Activated naive CD4-positive, alpha-beta T cell treated with anti-CD3 and anti-CD28 coated beads, Interleukin-2, amount 50 U/mL, for 16 hours (primary cell): ENCODE measurements at regions not wholly inside any gene's neighbourhood (a gene's known extent, or its start where the extent isn't known, plus 50 kb on each side); places are given as distances from the start of the nearest gene placed in this dataset.

Experiments
- DNase-seq: peaks from one replicate; pipeline ENCODE4 v3.0.0-alpha.2; 2020

- DNase-seq: no peak
Measured at GRCh38 chr2:8574196-8575037, 107.4 kb upstream of the ID2 start.

- peak; percentile 39 for DNase-seq
Measured at GRCh38 chr2:8575038-8575833, 106.6 kb upstream of the ID2 start.

GRCh38 chr2:8575834-8576423 is 105.9 kb upstream of the ID2 start:
- no peak for DNase-seq

- DNase-seq: no peak
Measured at GRCh38 chr2:8576525-8577167, 105.2 kb upstream of the ID2 start.

- no peak for DNase-seq
Measured at GRCh38 chr2:8577573-8577972, 104.3 kb upstream of the ID2 start.

GRCh38 chr2:8578335-8579244 is 103.3 kb upstream of the ID2 start:
- DNase-seq: no peak

GRCh38 chr2:8579485-8580085 is 102.3 kb upstream of the ID2 start:
- DNase-seq: no peak

- DNase-seq: no peak
Measured at GRCh38 chr2:8580316-8581233, 101.3 kb upstream of the ID2 start.

GRCh38 chr2:8581234-8581561 is 100.7 kb upstream of the ID2 start:
- DNase-seq: no peak

- DNase-seq: no peak
Measured at GRCh38 chr2:8581601-8582041, 100.2 kb upstream of the ID2 start.

GRCh38 chr2:8582191-8582590 is 99.7 kb upstream of the ID2 start:
- DNase-seq: no peak

GRCh38 chr2:8582651-8583399 is 99.0 kb upstream of the ID2 start:
- DNase-seq: no peak

GRCh38 chr2:8583400-8584173 is 98.3 kb upstream of the ID2 start:
- DNase-seq: peak; percentile 76

GRCh38 chr2:8584174-8585066 is 97.4 kb upstream of the ID2 start:
- no peak for DNase-seq

GRCh38 chr2:8586457-8587051 is 95.3 kb upstream of the ID2 start:
- no peak for DNase-seq

GRCh38 chr2:8587251-8587791 is 94.5 kb upstream of the ID2 start:
- no peak for DNase-seq
